HEK293 (cell line): ENCODE measurements at regions not wholly inside any gene's neighbourhood (a gene's known extent, or its start where the extent isn't known, plus 50 kb on each side); places are given as distances from the start of the nearest gene placed in this dataset.

ENCODE experiments used
- CTCF ChIA-PET: fragments of 350-600 bp; formaldehyde crosslinking; extraction: SDS; loops from one replicate; lab custom pipeline; 2021; ENCODE audit warnings: antibody characterized with exemption; lab: Yijun Ruan, JAX
- POLR2A ChIA-PET: fragments of 300-600 bp; formaldehyde crosslinking; extraction: SDS; loops from one replicate; lab custom pipeline; 2020; ENCODE audit warnings: antibody characterized with exemption, inconsistent platforms; lab: Yijun Ruan, JAX
- H3K27ac ChIP-seq: fragments of 200-500 bp; sonication (Bioruptor generic); 2 replicates; pipeline ENCODE4 v1.5.1; 2014; ENCODE audit warnings: low read depth, low read length, control low read depth, inconsistent platforms; ENCODE audit errors: extremely low read depth
- H3K36me3 ChIP-seq, 2 experiments: fragments of 200-500 bp in 1 of 2; sonication (Bioruptor generic) in 1 of 2; 1 replicate in 1 of 2; 2 replicates in 1 of 2; pipeline ENCODE4 v1.5.1; 2014 to 2017; ENCODE audit warnings: inconsistent platforms in 2 of 2, low read length in 2 of 2; ENCODE audit not compliant: control insufficient read depth in 2 of 2, insufficient read depth in 1 of 2
- H3K4me1 ChIP-seq: fragments of 200-500 bp; sonication (Bioruptor generic); 2 replicates; pipeline ENCODE4 v1.5.1; 2014; ENCODE audit warnings: mild to moderate bottlenecking, low read length, inconsistent platforms; ENCODE audit not compliant: control insufficient read depth, insufficient read depth
- H3K4me3 ChIP-seq: 2 replicates; pipeline ENCODE4 v1.5.1; 2011; ENCODE audit warnings: low read depth, mild to moderate bottlenecking, control low read depth, low read length, moderate library complexity
- H3K9me3 ChIP-seq: fragments of 200-500 bp; sonication (Bioruptor generic); 2 replicates; pipeline ENCODE4 v1.5.1; 2014; ENCODE audit warnings: low read depth, low read length, inconsistent platforms; ENCODE audit not compliant: control insufficient read depth, insufficient read depth
- ATF2 ChIP-seq: fragments of 450-650 bp; formaldehyde crosslinking; IDR thresholded peaks from 2 replicates; pipeline ENCODE4 v1.5.1; 2016; ENCODE audit warnings: missing biosample characterization, missing genetic modification characterization, low read depth
- FEZF1 ChIP-seq: fragments of 450-650 bp; formaldehyde crosslinking; IDR thresholded peaks from 2 replicates; pipeline ENCODE4 v1.5.1; 2016; ENCODE audit warnings: missing biosample characterization, missing genetic modification characterization
- PRDM2 ChIP-seq: fragments of 450-650 bp; formaldehyde crosslinking; IDR thresholded peaks from 2 replicates; pipeline ENCODE4 v1.5.1; 2016; ENCODE audit warnings: missing biosample characterization, missing genetic modification characterization, borderline replicate concordance
- SP7 ChIP-seq: fragments of 450-650 bp; formaldehyde crosslinking; IDR thresholded peaks from 2 replicates; pipeline ENCODE4 v1.5.1; 2016; ENCODE audit warnings: missing biosample characterization, missing genetic modification characterization
- TCF7L2 ChIP-seq: IDR thresholded peaks from 2 replicates; pipeline ENCODE4 v1.6.1; 2011; ENCODE audit warnings: low read depth, mild to moderate bottlenecking, inconsistent platforms, low read length, moderate library complexity, borderline replicate concordance
- ZBTB11 ChIP-seq: fragments of 450-650 bp; formaldehyde crosslinking; conservative IDR thresholded peaks from 2 replicates; pipeline ENCODE4 v1.5.1; 2016; ENCODE audit warnings: low read depth, missing biosample characterization, missing genetic modification characterization
- ZNF324 ChIP-seq: fragments of 450-650 bp; formaldehyde crosslinking; IDR thresholded peaks from 2 replicates; pipeline ENCODE4 v1.5.1; 2016; ENCODE audit warnings: missing biosample characterization, missing genetic modification characterization
- ZNF362 ChIP-seq: fragments of 450-650 bp; formaldehyde crosslinking; IDR thresholded peaks from 2 replicates; pipeline ENCODE4 v1.5.1; 2016; ENCODE audit warnings: missing biosample characterization, missing genetic modification characterization
- ZNF391 ChIP-seq: fragments of 450-650 bp; formaldehyde crosslinking; IDR thresholded peaks from 2 replicates; pipeline ENCODE4 v1.5.1; 2016; ENCODE audit warnings: low read depth, missing biosample characterization, missing genetic modification characterization, borderline replicate concordance
- ZNF423 ChIP-seq: fragments of 450-650 bp; formaldehyde crosslinking; IDR thresholded peaks from 2 replicates; pipeline ENCODE4 v1.5.1; 2016; ENCODE audit warnings: missing biosample characterization, missing genetic modification characterization
- ZNF488 ChIP-seq: fragments of 450-650 bp; formaldehyde crosslinking; IDR thresholded peaks from 2 replicates; pipeline ENCODE4 v1.5.1; 2016; ENCODE audit warnings: missing biosample characterization, missing genetic modification characterization
- ZNF501 ChIP-seq: fragments of 450-650 bp; formaldehyde crosslinking; IDR thresholded peaks from 2 replicates; pipeline ENCODE4 v1.5.1; 2016; ENCODE audit warnings: missing biosample characterization, missing genetic modification characterization
- ZNF530 ChIP-seq: fragments of 450-650 bp; formaldehyde crosslinking; IDR thresholded peaks from 2 replicates; pipeline ENCODE4 v1.5.1; 2016; ENCODE audit warnings: low read depth, missing biosample characterization, missing genetic modification characterization
- ZNF548 ChIP-seq: fragments of 450-650 bp; formaldehyde crosslinking; IDR thresholded peaks from 2 replicates; pipeline ENCODE4 v1.5.1; 2016; ENCODE audit warnings: missing biosample characterization, missing genetic modification characterization
- ZNF658 ChIP-seq: fragments of 450-650 bp; formaldehyde crosslinking; IDR thresholded peaks from 2 replicates; pipeline ENCODE4; 2016; ENCODE audit warnings: missing biosample characterization, missing genetic modification characterization
- ZNF701 ChIP-seq: fragments of 450-650 bp; formaldehyde crosslinking; IDR thresholded peaks from 2 replicates; pipeline ENCODE4 v1.5.1; 2016; ENCODE audit warnings: missing biosample characterization, missing genetic modification characterization
- ZNF792 ChIP-seq: fragments of 450-650 bp; formaldehyde crosslinking; IDR thresholded peaks from 2 replicates; pipeline ENCODE4 v1.5.1; 2016; ENCODE audit warnings: missing biosample characterization, missing genetic modification characterization

GRCh38 chr5:86841000-86841644 is 223.4 kb downstream of the COX7C start:
- TF ChIP-seq ZNF362 (tag by site-specific recombination) (no peak), ZNF391 (no peak), ZNF548 (tag by site-specific recombination) (no peak), ZNF701 (tag by site-specific recombination) (no peak), ZNF324 (no peak), FEZF1 (no peak)
- Histone ChIP-seq H3K27ac (no peak overlapping the region), H3K36me3 (no peaks in the 10 kb centered on the region), H3K4me3 (no peak overlapping the region), H3K4me1 (no peaks in the 10 kb centered on the region), H3K9me3 (no peaks in the 10 kb centered on the region)
- ChIA-PET POLR2A (no interaction called here), CTCF (interaction anchor here (0.6 kb wide), 1 partner anchor 12 kb away, joined by 5 read pairs; no protein-coding TSS in a partner anchor)

- POLR2A ChIA-PET, result no interaction called here
- Histone ChIP-seq H3K36me3 (no peaks in the 10 kb centered on the region), H3K27ac (no peak overlapping the region), H3K4me3 (no peak overlapping the region), H3K9me3 (no peaks in the 10 kb centered on the region), H3K4me1 (no peaks in the 10 kb centered on the region)
- TF ChIP-seq ZBTB11 (tag by site-specific recombination) (no peak), ATF2 (tag by site-specific recombination) (no peak), PRDM2 (tag by site-specific recombination) (no peak), ZNF488 (no peak), ZNF501 (tag by site-specific recombination) (no peak), ZNF423 (tag by site-specific recombination) (no peak), ZNF530 (no peak), ZNF792 (no peak), SP7 (no peak), ZNF658 (tag by site-specific recombination) (no peak), TCF7L2 (no peak)
- TF ChIP-seq, all 188 proteins: peak for 0
- CTCF ChIA-PET, result no interaction called here
Measured at GRCh38 chr5:86858442-86858841, 240.7 kb downstream of the COX7C start.
